Transverse colon (tissue), 4 donors: ENCODE measurements at regions not wholly inside any gene's neighbourhood (a gene's known extent, or its start where the extent isn't known, plus 50 kb on each side); places are given as distances from the start of the nearest gene placed in this dataset.

Experiments used
- DNase-seq: peaks from one replicate; pipeline ENCODE4 v3.0.0-alpha.2; 2019
- H3K27ac ChIP-seq, 4 donors: fragments of 200-600 bp; sonication (generic); 2 replicates each; pipeline ENCODE4 v1.5.1; 2016 to 2018; ENCODE audit warnings: inconsistent platforms in 4 of 4
- H3K27me3 ChIP-seq: fragments of 200-600 bp; sonication (generic); 2 replicates; pipeline ENCODE4 v1.5.1; 2017; ENCODE audit warnings: inconsistent platforms
- H3K36me3 ChIP-seq, 4 donors: fragments of 200-600 bp; sonication (generic); 2 replicates each; pipeline ENCODE4 v1.5.1; 2017 to 2019; ENCODE audit warnings: inconsistent platforms in 4 of 4
- H3K4me1 ChIP-seq, 4 donors: fragments of 200-600 bp; sonication (generic); 2 replicates each; pipeline ENCODE4 v1.5.1; 2017 to 2020; ENCODE audit warnings: inconsistent platforms in 4 of 4
- H3K4me3 ChIP-seq, 4 donors: fragments of 200-600 bp; sonication (generic); 1 replicate in 1 of 4; 2 replicates in 3 of 4; pipeline versions ENCODE4 v1.5.1 to v1.6.1; 2017 to 2019; ENCODE audit warnings: inconsistent platforms in 4 of 4
- H3K9me3 ChIP-seq, 2 donors: fragments of 200-600 bp; sonication (generic); 2 replicates each; pipeline ENCODE4 v1.5.1; 2017 to 2019; ENCODE audit warnings: inconsistent platforms in 2 of 2
- EP300 ChIP-seq: sonication (generic); formaldehyde crosslinking; IDR thresholded peaks from one replicate; pipeline ENCODE4 v1.6.1; 2017; ENCODE audit warnings: antibody characterized with exemption, low read depth
- POLR2A ChIP-seq: fragments of 450-650 bp; IDR thresholded peaks from one replicate; pipeline ENCODE4 v1.6.1; 2016; ENCODE audit warnings: antibody characterized with exemption, mild to moderate bottlenecking, moderate library complexity
- POLR2AphosphoS5 ChIP-seq, 3 donors: sonication (generic); formaldehyde crosslinking; IDR thresholded peaks; one replicate each; pipeline ENCODE4 v1.6.1; 2016; ENCODE audit warnings: antibody characterized with exemption in 3 of 3
- WGBS, 2 donors: methylation state at CpG; one replicate each; pipeline ENCODE4 v1.1.5; 2018; ENCODE audit warnings: low coverage in 1 of 2; 5-methylcytosine and 5-hydroxymethylcytosine counted together
- in situ Hi-C, 4 donors: fragments of 200-750 bp; cut with MboI; loops; one replicate each; pipeline versions ENCODE4 v1.15.0 to v1.15.1; 2017; ENCODE audit warnings: low sequenced_read_pairs in 3 of 4, low pct_ligation_motif_present in 1 of 4, low pct_unique_long_range_greater_than_20kb in 1 of 4
- intact Hi-C: fragments of 100-400 bp; cut with DNase I; formaldehyde crosslinking; loops from one replicate; pipeline ENCODE4 v1.15.1; 2023; ENCODE audit warnings: low total_unique reads
- TF ChIP-seq, protein P1 (sequence below), 5 experiments: fragments of 200-600 bp in 3 of 5; fragments of 450-650 bp in 2 of 5; sonication (generic) in 3 of 5; IDR thresholded peaks; 1 replicate in 2 of 5; 2 replicates in 3 of 5; pipeline ENCODE4 v1.5.1; 2016 to 2017; ENCODE audit warnings: antibody characterized with exemption in 5 of 5, inconsistent platforms in 3 of 5, mild to moderate bottlenecking in 2 of 5, moderate library complexity in 1 of 5

DNA sequence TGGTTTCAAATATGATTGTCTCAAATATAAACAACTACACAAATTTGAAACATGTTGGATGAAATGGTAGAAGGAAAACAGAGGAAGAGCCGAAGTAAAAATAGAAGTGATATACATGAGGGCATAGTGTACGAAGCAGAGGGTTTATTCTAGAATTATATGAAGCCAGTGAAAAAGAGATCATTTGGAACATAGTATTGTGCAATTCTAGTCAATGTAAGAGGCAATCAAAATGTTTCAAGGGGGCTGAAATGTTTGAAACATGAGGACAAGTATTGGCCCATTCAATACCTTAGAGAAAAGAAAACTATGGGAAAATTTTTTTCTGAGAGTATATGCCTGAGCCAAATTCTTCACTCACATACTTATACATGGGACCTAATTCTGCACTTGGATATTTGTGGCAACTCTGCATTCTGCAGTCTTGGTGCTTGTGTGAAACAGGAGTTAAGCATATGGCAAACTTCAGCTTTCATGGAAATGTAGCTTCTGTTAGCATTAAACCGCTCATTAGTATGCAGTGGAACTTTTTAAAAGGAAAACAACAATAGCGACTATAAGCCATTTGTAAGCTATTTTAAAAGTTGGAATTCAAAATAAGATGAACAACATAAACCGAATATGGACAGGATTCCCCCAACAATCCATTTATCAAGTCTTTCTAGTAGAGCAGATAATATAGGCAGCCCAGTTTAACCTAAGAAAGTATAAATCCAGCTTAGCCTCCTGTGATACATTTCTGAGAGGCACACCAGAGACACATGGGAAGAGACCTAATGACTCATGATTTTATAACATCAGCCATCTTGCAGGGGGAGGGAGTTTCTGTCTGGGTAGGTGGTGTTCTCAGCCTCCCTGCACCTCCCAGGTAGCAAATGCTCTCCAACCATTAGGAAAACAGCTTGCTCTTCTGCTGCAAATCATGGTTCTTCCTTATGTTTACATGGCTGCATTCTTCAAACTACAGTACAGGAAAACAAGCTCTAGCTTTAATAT is 197.8 kb downstream of the PAX3 start:
- intact Hi-C loops: no loop called here
- Histone ChIP-seq H3K27ac (no peak overlapping the region), H3K27me3 (no peaks in the 10 kb centered on the region), H3K4me1 (no peaks in the 10 kb centered on the region), H3K36me3 (no peaks in the 10 kb centered on the region), H3K9me3 (no peaks in the 10 kb centered on the region), H3K4me3 (no peak overlapping the region)
- no peak for TF ChIP-seq POLR2A
- TF ChIP-seq, protein P1, sequence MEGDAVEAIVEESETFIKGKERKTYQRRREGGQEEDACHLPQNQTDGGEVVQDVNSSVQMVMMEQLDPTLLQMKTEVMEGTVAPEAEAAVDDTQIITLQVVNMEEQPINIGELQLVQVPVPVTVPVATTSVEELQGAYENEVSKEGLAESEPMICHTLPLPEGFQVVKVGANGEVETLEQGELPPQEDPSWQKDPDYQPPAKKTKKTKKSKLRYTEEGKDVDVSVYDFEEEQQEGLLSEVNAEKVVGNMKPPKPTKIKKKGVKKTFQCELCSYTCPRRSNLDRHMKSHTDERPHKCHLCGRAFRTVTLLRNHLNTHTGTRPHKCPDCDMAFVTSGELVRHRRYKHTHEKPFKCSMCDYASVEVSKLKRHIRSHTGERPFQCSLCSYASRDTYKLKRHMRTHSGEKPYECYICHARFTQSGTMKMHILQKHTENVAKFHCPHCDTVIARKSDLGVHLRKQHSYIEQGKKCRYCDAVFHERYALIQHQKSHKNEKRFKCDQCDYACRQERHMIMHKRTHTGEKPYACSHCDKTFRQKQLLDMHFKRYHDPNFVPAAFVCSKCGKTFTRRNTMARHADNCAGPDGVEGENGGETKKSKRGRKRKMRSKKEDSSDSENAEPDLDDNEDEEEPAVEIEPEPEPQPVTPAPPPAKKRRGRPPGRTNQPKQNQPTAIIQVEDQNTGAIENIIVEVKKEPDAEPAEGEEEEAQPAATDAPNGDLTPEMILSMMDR (IDR thresholded peaks at IDR 0.05): no peak
- no peak for TF ChIP-seq EP300
- no peak for TF ChIP-seq POLR2AphosphoS5 (IDR thresholded peaks at IDR 0.05)
- no peak for DNase-seq
- in situ Hi-C loops: no loop called here
- WGBS, 2 donors: 54 to 64% methylated on average over 5 of the region's 5 CpGs

DNA sequence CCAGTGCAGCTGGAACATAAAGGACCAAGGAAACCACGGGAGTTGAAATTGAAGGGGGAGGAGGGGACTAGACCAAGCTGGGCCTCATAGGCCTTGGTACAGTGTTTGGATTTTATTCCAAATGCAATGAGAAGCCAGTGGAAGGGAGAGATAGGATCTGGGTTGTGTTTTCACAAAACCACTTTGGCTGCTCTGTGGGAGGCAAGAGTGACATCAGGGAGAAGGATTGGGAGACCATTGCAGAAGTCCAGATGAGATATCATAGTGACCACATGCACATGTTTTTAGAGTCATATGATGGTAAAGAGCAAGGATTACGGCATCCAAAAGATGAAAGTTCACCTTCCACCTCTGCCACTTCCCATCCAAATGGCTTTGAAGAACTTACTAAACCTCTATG is 210.2 kb downstream of the PAX3 start:
- H3K36me3 ChIP-seq: no peaks in the 10 kb centered on the region
- in situ Hi-C loops (no loop called here), intact Hi-C loops (no loop called here)
- no peaks in the 10 kb centered on the region for H3K27me3 ChIP-seq
- no peak for DNase-seq
- TF ChIP-seq EP300 (no peak), POLR2AphosphoS5 (IDR thresholded peaks at IDR 0.05) (no peak), POLR2A (no peak)
- TF ChIP-seq, protein P1 (IDR thresholded peaks at IDR 0.05): no peak
- WGBS, 2 donors: 73 to 74% methylated on average over 2 of the region's 2 CpGs
- H3K27ac ChIP-seq: no peak overlapping the region
- H3K4me3 ChIP-seq: no peak overlapping the region
- no peaks in the 10 kb centered on the region for H3K9me3 ChIP-seq
- no peaks in the 10 kb centered on the region for H3K4me1 ChIP-seq

DNA sequence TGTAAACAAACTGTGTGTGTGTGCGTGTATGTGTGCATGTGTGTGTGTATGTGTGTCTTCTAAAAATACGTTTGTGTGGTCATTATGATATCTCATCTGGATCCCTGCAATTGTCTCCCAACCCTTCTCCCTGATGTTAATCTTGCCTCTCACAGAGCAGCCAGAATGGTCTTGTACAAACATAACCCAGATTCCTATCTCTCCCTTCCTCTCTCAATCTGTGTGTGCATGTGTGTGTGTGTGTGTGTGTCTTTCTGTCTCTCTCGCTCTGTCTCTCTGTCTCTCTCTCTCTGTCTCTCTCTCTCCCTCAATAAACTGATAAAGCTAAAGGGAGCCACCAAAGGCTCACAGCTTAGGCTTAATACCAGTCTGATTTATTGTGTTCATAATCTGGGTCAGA is 210.8 kb downstream of the PAX3 start:
- DNase-seq: no peak
- no peak for TF ChIP-seq POLR2A
- no peak for TF ChIP-seq POLR2AphosphoS5 (IDR thresholded peaks at IDR 0.05)
- TF ChIP-seq, protein P1 (IDR thresholded peaks at IDR 0.05): no peak
- no peak for TF ChIP-seq EP300
- intact Hi-C loops (no loop called here), in situ Hi-C loops (no loop called here)
- no peaks in the 10 kb centered on the region for H3K4me1 ChIP-seq
- WGBS, 2 donors: 78 to 82% methylated on average over 3 of the region's 3 CpGs
- no peaks in the 10 kb centered on the region for H3K9me3 ChIP-seq
- no peak overlapping the region for H3K4me3 ChIP-seq
- H3K27me3 ChIP-seq: no peaks in the 10 kb centered on the region
- H3K27ac ChIP-seq: no peak overlapping the region
- no peaks in the 10 kb centered on the region for H3K36me3 ChIP-seq

DNA sequence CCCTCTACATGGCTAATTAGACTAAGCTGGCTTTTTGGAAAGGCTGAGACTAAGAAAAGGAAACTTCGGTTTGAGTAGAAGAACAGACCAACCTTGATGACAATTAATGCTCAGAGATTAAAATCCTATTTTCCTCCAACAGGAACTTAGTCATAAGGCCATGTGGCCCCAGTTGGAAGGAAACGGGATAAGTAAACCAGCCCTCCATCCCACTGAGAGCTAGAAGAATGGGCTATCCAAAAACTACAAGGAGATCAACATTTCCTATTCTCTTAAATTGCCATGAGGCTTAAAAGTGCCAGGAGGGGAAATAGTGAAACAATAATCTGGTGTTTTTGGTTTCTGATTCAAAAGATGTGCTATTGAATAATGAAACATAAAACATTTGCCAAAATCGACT is 216.6 kb downstream of the PAX3 start:
- no peak for DNase-seq
- H3K4me3 ChIP-seq: no peak overlapping the region
- H3K9me3 ChIP-seq: no peaks in the 10 kb centered on the region
- H3K4me1 ChIP-seq: no peaks in the 10 kb centered on the region
- no peaks in the 10 kb centered on the region for H3K36me3 ChIP-seq
- WGBS, 2 donors: 55 to 74% methylated on average over 3 of the region's 3 CpGs
- intact Hi-C loops (no loop called here), in situ Hi-C loops (no loop called here)
- H3K27me3 ChIP-seq: no peaks in the 10 kb centered on the region
- no peak for TF ChIP-seq EP300
- H3K27ac ChIP-seq: no peak overlapping the region
